ENCODE measurements at regions not wholly inside any gene's neighbourhood (a gene's known extent, or its start where the extent isn't known, plus 50 kb on each side); places are given as distances from the start of the nearest gene placed in this dataset.

- TF ChIP-seq CTCF (conservative IDR thresholded peaks at IDR 0.05; ENCODE audit: low read depth, low read length) (no peak), SMC3 (IDR thresholded peaks at IDR 0.05; ENCODE audit: low read depth, low read length) (no peak), CEBPB (IDR thresholded peaks at IDR 0.05; ENCODE audit: low read depth, low read length) (no peak), CHD1 (IDR thresholded peaks at IDR 0.05; ENCODE audit: low read depth, low read length) (no peak), POLR2A (IDR thresholded peaks at IDR 0.05; ENCODE audit: low read depth, low read length) (no peak), RAD21 (IDR thresholded peaks at IDR 0.05; ENCODE audit: low read length) (no peak), MXI1 (IDR thresholded peaks at IDR 0.05; ENCODE audit: borderline replicate concordance, low read depth, low read length) (no peak), MAZ (IDR thresholded peaks at IDR 0.05; ENCODE audit: borderline replicate concordance, low read depth, low read length) (no peak), MAFK (IDR thresholded peaks at IDR 0.05; ENCODE audit: low read depth, low read length) (no peak), RCOR1 (IDR thresholded peaks at IDR 0.05; ENCODE audit: insufficient replicate concordance, low read length) (no peak), RFX5 (IDR thresholded peaks at IDR 0.05; ENCODE audit: low read depth, low read length) (no peak), BHLHE40 (IDR thresholded peaks at IDR 0.05; ENCODE audit: low read depth, low read length) (no peak)
Observed at GRCh38 chr5:114176356-114176755, 185.5 kb upstream of the KCNN2 start.
